Mucosa of descending colon (tissue), 3 donors: ENCODE measurements at regions not wholly inside any gene's neighbourhood (a gene's known extent, or its start where the extent isn't known, plus 50 kb on each side); places are given as distances from the start of the nearest gene placed in this dataset.

ENCODE experiments used
- ATAC-seq: fragments of 200-7000 bp; cut with Tn5 transposase; one replicate; pipeline ENCODE4 v1.9.1; 2020; ENCODE audit warnings: mild to moderate bottlenecking, moderate library complexity
- DNase-seq, 3 donors: peaks; one replicate each; pipeline ENCODE4 v3.0.0-alpha.2; 2020
- H3K36me3 ChIP-seq: fragments of 200-600 bp; one replicate; pipeline ENCODE4 v1.8.0; 2021; ENCODE audit warnings: low read depth, mild to moderate bottlenecking
- H3K4me1 ChIP-seq: fragments of 200-600 bp; one replicate; pipeline ENCODE4 v1.8.0; 2021; ENCODE audit warnings: low read depth, mild to moderate bottlenecking
- H3K4me3 ChIP-seq: fragments of 200-600 bp; one replicate; pipeline ENCODE4 v1.8.0; 2021; ENCODE audit warnings: mild to moderate bottlenecking
- H3K9me3 ChIP-seq: fragments of 200-600 bp; one replicate; pipeline ENCODE4 v1.8.0; 2021; ENCODE audit warnings: mild to moderate bottlenecking
- intact Hi-C, 2 donors: fragments of 100-400 bp; cut with DNase I in 1 of 2; cut with micrococcal nuclease in 1 of 2; formaldehyde crosslinking; loops; one replicate each; pipeline versions ENCODE4 v1.11.0 to v1.11.1; 2022; cut with DNase I, micrococcal nuclease
- TF ChIP-seq, protein P1 (sequence below): fragments of 200-600 bp; IDR thresholded peaks from one replicate; pipeline ENCODE4 v1.8.0; 2022; ENCODE audit warnings: antibody characterized with exemption, mild to moderate bottlenecking
- donor health status: DM: no; HTN: no; CAD: no; lungs with moderate emphysema.
- donor health status: DM: no; HTN: no; CAD: no.
- donor health status: DM: no; HTN: yes; CAD: no.

DNA sequence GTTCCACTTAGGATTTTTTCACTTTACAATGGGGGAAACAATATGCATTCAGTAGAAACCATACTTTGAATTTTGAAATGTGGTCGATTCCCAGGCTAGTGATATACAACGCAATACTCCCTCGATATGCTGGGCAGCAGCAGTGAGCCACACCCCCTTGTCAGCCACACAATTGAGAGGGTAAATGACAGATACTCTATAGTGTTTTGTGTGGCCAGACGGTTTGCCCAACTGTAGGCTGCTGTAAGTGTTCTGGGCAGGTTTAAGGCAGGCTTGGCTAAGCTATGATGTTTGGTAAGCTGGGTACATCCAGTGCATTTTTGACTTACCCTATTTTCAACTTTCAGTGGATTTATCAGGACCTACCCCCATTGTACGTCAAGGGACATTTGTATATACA is 169.6 kb upstream of the KIAA1217 start:
- no peaks in the 10 kb centered on the region for H3K36me3 ChIP-seq
- H3K4me3 ChIP-seq = no peak overlapping the region
- H3K9me3 ChIP-seq = no peaks in the 10 kb centered on the region
- no peak for DNase-seq
- H3K4me1 ChIP-seq = peaks cover 4% of the 10 kb centered on the region
- TF ChIP-seq, protein P1, sequence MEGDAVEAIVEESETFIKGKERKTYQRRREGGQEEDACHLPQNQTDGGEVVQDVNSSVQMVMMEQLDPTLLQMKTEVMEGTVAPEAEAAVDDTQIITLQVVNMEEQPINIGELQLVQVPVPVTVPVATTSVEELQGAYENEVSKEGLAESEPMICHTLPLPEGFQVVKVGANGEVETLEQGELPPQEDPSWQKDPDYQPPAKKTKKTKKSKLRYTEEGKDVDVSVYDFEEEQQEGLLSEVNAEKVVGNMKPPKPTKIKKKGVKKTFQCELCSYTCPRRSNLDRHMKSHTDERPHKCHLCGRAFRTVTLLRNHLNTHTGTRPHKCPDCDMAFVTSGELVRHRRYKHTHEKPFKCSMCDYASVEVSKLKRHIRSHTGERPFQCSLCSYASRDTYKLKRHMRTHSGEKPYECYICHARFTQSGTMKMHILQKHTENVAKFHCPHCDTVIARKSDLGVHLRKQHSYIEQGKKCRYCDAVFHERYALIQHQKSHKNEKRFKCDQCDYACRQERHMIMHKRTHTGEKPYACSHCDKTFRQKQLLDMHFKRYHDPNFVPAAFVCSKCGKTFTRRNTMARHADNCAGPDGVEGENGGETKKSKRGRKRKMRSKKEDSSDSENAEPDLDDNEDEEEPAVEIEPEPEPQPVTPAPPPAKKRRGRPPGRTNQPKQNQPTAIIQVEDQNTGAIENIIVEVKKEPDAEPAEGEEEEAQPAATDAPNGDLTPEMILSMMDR = no peak
- no peak for ATAC-seq
- intact Hi-C loops = no loop called here

DNA sequence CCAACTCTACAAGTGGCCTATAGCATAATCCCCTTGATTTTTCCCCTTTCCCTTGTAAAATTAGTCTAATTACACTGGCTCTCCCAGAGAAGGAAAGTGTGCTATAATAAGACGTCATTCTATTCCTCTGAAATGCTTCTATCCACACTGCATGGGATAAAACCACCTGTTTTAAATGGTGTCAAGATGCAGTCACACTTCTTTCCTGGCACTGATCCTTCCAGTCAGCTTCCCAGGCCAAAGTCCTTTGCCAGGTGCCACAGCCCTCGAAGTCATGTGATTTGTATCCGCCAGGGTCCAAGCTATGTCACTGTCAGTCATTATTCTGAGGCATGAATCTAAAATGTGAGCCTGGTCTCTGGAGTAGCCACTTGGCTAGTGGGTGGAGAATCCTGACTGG is 169.0 kb upstream of the KIAA1217 start:
- intact Hi-C loops = no loop called here
- Histone ChIP-seq H3K4me1 (peaks cover 4% of the 10 kb centered on the region), H3K36me3 (no peaks in the 10 kb centered on the region), H3K4me3 (no peak overlapping the region), H3K9me3 (no peaks in the 10 kb centered on the region)
- ATAC-seq (peak; percentile 88), DNase-seq (peak in 2 of 3 donors; percentile 54 to 56)
- TF ChIP-seq, protein P1 = no peak

DNA sequence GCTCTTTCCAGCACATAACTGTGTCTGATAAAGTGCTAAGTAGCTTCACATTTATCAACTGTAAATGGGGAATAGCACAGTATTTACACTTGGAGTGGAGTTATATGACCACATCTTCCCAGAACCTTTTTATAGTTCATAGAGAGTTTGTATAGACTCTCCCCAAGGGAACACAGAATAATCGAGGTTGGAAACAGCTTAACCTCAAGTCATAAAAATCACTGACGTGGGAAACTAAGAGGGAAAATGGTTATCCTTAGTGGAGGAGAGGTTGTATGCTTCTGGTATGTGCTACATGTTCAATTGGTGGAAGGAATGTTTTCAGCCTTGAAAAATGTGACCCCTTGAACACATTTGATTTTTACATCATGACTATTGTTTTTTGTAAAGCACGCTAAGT is 167.9 kb upstream of the KIAA1217 start:
- intact Hi-C loops = no loop called here
- TF ChIP-seq, protein P1 = no peak
- Histone ChIP-seq H3K4me1 (peaks cover 4% of the 10 kb centered on the region), H3K9me3 (no peaks in the 10 kb centered on the region), H3K36me3 (no peaks in the 10 kb centered on the region), H3K4me3 (no peak overlapping the region)
- ATAC-seq (peak; percentile 57), DNase-seq (no peak)

DNA sequence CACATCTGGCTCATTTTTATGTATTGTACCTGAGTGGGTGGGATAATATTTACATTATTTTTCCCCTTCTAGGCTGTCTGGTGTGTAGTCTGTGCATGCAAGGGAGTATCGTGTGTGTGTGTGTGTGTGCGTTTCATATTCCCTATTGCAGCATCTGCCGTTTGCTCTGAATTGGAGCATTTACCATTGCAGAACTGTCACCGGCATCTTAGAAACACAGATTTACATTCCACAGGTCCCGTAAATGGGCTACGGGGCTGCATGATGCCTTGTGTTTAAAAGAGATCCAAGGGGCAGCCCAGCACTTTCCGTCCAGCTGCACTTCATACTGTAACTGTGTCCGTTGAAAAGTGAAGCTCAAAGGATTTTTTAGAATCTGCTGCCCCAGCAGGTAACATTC is 167.1 kb upstream of the KIAA1217 start:
- TF ChIP-seq, protein P1 = no peak
- peak; percentile 43 for ATAC-seq

DNA sequence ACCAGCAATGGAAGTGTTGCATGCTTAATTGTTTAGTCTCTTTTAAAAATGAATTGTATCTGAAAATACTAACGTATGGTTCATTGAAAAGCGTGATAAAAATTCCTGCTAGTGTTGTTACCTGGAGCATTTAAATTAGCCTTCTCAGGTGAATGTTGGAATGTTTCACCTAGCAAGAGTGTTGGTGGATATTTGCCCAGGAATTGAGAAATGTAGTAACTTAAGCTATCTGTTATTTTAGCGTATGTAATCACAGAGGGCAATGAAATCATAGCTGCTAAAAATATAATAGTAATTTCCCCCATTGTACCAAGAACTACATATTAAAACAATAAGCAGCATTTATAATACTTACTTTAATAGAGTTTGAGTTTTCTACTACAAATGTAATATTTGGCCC is 166.1 kb upstream of the KIAA1217 start:
- TF ChIP-seq, protein P1 = no peak
- intact Hi-C loops = no loop called here
- no peak for DNase-seq
- Histone ChIP-seq H3K4me1 (peaks cover 4% of the 10 kb centered on the region), H3K9me3 (no peaks in the 10 kb centered on the region), H3K36me3 (no peaks in the 10 kb centered on the region), H3K4me3 (no peak overlapping the region)
- ATAC-seq = no peak

More for the DNA sequence above, 167.1 kb upstream of the KIAA1217 start:
- DNase-seq = no peak
- Histone ChIP-seq H3K9me3 (no peaks in the 10 kb centered on the region), H3K36me3 (no peaks in the 10 kb centered on the region), H3K4me1 (peaks cover 4% of the 10 kb centered on the region), H3K4me3 (no peak overlapping the region)
- intact Hi-C loops = no loop called here

DNA sequence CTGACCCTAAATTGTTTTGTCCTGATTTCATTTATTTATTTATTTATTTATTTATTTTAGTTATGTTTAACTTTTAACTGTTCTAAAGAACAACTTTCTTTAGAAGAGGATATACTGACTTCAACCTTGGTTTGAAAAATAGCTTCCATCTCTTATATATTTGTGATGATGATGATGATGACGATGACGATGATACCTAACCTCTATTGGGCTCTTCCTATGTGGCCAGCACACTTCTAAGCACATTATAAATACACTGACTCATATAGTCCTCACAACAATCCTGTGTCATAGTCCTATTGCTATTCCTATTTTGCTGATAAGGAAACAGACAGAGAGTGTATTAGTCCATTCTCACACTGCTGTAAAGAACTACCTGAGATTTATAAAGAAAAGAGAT is 162.9 kb upstream of the KIAA1217 start:
- intact Hi-C loops = no loop called here
- peaks cover 4% of the 10 kb centered on the region for H3K4me1 ChIP-seq
- DNase-seq (no peak), ATAC-seq (no peak)
- H3K9me3 ChIP-seq = no peaks in the 10 kb centered on the region
- H3K36me3 ChIP-seq = no peaks in the 10 kb centered on the region
- TF ChIP-seq, protein P1 = no peak
- no peak overlapping the region for H3K4me3 ChIP-seq
